ENCODE measurements at regions not wholly inside any gene's neighbourhood (a gene's known extent, or its start where the extent isn't known, plus 50 kb on each side); places are given as distances from the start of the nearest gene placed in this dataset.
"Not testable (repeated sequence)": the region's sequence is repeated elsewhere in the genome, so short reads cannot be mapped to it uniquely, and the experiment has no call there.

DNA sequence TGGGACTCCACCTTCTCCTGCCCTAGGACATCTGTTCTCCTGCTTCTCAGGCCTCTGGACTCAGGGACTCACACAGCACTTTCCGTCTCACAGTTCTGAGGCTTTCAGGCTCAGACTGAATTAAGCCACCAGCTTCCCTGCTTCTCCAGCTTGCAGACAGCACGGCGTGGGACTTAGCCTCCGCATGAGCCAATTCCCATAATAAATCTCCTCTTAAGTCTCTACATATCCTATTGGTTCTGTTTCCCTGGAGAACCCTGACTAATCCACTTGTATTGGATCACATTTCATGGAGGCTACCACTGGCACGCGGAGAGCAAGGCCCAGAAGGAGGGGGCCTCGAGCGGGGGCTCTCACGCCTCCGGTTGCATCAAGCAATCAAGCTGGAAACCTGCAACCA lies 1313.6 kb downstream of the TBC1D22A start:
- DNase-seq = no peak

DNA sequence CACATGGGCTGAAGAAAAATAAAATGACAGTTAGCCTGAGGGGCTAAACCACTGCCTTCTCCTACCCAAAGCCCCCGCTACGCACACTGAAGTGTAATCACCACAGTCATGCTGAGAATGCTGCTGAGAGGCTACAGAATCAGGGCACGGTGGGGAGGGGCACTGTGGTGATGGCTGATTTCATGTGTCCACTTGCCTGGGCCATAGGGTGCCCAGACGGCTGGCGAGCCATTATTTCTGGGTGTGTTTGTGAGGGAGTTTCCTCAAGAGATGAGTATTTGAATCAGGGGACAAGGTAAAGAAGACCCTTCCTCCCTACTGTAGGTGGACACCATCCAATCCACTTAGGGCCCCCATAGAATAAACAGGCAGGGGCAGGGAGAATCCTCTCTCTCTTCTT lies 1313.2 kb downstream of the TBC1D22A start:
- DNase-seq = no peak

DNA sequence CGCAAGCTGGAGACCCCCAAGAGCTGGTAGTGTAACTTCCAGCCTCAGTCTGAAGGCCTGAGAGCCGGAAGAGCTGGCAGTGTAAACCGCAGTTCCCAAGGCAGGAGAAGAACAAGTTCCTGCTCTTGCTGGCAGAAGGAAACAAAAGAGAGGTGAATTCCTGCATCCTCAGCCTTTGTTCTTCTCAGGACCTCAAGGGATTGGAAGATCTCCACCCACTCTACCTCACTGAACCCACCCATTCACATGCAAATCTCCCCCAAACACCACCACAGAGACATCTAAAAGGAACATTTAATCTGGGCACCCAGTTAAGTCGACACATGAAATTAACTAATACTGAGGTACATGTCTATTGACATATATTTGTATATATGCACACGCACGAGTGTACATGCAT lies 1310.3 kb downstream of the TBC1D22A start:
- no peak for DNase-seq

DNA sequence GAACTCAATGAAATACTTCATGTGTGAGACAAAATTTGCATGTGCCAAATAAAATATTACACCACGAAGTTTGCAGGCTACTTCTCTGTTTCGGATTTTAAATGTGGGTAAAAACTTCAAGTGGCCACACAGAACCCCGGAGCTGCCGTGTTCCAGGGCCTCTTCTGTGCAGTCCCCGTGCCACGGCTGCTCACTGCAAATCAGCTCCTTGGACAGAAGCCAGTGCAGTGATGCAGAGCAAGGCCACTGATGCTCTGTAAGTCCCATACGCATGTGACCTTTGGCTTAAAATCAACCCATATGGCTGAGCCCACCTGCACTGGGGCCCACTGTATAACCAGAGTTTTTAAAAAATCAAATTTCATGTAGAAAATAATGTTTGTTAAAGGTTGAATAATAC lies 1309.4 kb downstream of the TBC1D22A start:
- DNase-seq = no peak

DNA sequence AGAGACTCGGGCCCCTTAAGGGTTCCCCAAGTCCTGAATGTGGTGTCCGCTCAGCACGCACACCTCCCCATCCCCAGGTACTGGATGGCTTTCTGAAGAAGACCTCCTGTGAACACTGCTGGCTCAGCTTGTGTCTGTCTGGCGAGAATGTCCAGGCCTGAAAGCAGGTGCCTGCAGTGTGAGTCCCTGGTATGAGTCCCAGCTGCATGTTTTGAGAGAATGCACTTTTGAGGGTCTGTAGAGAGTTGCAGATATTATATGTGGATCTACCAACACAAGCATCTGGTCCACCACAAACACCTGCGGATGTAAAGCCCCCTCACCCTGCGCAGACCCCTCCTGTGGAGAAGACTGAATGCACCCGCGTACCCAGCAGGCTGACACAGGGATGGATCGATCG lies 1308.9 kb downstream of the TBC1D22A start:
- DNase-seq = no peak

DNA sequence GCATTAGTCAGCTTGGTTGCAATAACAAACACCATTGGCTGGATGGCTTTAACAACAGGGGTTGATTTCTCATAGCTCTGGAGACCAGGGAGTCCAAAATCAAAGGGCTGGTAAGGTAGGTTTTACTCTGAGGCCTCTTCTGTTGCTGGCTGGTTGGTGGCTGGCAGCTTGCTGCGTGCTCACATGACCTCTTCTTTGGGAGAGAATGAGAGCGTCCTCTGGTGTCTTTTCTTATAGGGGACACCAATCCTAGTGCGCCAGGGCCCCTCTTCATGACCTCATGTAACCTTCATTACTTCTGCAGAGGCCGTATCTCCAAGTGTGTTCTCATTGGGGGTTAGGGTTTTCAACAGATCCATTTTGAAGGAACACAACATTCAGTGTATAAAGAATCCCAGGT lies 1308.3 kb downstream of the TBC1D22A start:
- DNase-seq = no peak

DNA sequence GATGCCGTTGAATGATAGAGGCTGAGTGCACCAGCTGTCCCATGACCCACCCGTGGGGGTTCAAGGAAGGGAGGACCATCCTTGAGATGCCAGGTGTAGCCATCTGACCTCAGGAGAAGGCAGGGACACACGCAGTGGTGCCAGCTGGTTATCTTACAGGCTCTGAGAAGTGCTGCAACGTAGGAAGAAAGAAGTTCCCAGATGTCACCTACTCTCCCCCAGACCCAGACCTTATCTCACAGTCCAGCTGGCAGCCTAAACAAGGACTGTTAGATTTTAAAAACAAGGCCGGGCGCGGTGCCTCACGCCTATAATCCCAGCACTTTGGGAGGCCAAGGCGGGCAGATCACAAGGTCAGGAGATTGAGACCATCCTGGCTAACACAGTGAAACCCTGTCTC lies 1307.6 kb downstream of the TBC1D22A start:
- no peak for DNase-seq

DNA sequence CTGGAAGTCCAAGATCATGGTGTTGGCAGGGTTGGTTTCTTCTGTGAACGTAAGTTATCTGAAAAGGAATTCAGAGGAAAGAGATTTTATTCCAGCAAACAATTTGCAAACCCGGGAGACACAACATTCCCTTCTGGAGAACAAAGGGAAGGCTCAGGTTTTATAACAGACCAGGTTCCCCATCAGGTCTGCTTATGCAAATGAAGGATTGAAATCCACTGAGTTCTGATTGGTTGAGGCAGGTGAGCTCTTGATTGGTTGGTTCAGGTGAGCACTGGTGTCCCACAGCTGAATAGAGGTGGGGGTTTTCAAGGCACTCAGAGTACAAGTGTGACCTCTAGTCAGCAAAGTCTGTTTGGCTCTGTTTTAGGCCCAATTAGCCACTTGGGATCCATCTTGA lies 1306.8 kb downstream of the TBC1D22A start:
- DNase-seq = no peak

DNA sequence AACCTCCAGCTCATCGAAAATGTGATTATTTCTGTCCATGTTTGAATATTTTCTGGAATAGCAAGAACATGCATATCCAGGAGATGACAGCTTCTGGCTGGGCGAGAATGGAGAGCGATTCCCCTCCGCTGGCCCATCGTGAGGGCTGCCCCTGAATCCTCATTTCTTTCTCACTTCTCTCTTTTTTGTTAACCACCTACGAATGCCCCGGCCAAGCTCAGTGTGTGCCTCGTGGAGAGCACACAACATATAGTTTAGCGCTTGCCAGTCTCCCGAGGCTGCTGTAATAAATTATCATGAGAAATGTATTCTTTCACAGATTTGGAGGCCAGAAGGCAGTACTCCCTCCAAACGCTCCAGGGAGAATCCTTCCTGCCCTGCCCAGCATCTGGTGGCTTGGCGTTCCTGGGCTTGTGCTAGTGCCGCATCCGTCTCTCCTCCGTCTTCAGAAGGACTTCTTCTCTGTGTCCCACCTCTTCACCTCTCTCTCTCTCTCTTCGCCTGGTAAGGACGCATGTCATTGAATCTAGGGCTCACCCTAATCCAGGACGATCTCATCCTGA lies 1306.0 kb downstream of the TBC1D22A start:
- no peak for DNase-seq

DNA sequence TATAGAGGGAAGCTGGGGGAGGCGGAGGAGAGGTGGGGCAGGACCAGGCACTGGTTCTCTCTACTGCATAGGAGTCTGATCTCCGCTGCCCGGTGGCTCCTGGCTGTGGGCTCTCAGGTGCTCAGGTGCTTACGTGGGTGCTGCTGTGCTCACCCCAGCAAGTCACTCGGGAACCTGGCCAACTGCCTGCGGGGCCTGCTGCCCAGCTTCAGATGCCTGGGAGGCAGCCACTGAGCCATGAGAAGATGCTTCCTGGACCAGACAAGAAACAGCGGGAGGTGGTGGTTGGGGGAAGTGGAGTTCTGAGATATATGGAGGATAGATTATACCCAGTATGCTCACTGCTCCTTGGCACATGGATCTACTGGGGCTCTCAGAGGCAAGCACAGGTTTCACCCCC lies 1303.4 kb downstream of the TBC1D22A start:
- no peak for DNase-seq

DNA sequence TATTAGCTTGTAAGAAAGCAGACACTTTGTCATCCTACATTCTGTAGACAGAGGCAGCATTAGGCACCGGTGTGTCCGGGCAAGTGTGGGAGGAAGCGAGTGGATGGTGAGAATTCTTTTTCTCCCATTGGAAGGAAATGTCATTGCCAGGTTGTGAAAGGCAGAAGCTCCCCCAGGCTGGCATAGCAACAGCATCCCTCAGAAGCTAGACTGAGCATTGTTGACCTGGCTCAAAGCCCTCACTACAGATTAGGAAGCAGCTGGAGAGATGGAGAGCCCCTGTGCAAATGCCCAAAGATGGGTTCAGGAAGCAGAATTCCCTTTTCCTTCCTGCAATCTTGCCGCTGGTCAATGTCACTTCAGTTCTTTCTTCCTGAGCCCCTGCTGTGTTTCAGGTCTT lies 1299.3 kb downstream of the TBC1D22A start:
- no peak for DNase-seq

DNA sequence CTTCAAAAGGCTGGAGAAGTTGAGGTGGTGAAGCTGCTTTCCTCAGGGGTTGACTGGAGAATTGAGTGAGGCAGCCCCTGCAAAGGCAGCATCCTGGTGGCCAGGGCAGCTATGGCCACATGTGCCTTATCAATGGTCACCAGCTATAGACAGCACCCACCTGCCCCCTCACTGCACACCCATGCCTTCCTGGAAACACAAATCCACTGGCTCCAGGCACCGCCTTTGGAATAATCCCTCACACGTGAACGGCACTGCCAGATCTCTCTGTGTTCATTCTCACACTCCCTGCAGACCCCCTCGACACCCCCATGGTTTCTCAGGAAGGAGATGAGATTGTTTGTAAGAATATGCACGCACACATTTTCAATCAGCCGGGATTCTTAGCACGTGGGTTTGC lies 1297.8 kb downstream of the TBC1D22A start:
- DNase-seq = no peak

DNA sequence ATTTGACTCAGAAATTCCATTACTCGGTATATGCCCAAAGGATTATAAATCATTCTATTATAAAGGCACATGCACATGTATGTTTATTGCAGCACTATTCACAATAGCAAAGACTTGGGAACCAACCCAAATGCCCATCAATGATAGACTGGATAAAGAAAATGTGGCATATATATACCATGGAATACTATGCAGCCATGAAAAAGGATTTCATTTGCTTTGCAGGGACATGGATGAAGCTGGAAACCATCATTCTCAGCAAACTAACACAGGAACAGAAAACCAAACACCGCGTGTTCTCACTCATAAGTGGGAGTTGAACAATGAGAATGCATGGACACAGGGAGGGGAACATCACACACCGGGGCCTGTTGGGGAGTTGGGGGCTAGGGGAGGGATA lies 1297.1 kb downstream of the TBC1D22A start:
- not testable (repeated sequence) for DNase-seq

DNA sequence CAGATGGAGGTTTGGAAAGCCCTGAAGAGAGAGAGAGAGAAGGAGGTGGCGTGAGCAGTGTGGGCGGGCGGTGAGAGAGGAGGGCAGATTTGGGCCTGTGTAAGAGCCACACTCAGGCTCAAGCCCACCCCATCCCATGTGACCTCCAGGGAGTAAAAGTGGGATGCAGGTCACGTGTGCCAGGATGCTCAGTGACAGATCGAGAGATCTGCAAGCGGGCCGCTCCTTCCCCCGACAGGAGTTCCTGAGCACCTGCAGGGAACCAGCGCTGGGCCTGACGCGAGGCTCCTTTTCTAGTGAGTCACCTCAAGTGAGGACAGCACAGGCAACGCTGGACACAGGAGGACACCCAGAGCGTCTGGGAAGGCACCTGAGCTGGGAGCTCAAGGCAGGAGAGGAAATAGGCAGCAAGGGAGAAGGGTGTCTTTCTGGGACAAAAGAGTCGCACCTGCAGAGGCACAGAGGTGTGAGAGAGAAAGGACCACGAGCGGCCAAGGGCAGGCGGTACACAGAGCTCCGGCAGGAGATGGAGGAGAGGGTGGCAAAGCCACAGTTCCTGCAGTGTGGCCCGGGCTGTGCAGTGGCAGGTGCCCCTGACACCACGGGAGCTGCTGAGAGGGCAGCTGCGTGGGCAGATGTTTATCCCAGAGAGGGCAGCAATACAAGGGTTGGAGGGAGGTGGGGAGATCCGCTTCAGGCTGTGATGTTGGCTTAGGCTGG lies 1294.8 kb downstream of the TBC1D22A start:
- DNase-seq = no peak

DNA sequence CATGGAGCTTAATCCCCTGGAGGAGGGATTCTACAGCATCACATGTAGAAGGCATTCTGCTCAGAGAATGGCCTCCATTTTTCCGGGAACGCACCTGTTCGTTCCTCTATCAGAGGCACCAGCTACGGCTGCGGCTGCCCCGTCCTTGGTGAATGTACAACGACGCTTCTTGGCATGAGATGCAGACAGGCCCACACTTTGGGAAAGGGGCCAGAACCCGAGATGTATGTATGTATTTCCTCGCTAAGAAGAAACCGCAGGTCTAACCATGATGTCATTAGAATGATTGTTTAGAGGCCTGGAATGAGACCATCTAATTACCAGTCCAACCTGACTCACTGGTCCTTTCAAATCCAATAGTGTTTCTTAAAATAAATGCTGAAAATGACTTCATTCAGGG lies 1293.4 kb downstream of the TBC1D22A start:
- no peak for DNase-seq

DNA sequence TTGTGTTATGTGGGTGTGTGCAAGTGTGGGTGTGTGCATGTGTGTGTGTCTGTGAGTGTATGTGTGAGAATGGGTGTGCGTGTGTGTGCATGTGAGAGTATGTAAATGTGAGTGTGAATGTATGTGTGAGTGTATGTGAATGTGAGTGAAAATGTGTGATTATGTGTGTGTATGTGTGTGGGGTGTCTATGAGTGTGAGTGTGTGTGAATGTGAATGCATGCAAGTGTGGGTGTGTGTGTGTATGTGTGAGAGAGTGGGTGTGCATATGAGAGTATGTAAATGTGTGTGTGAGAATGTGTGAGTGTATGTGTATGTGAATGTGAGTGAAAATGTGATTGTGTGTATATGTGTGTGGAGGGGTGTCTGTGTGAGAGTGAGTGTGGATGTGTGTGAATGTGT lies 1292.7 kb downstream of the TBC1D22A start:
- DNase-seq = no peak

DNA sequence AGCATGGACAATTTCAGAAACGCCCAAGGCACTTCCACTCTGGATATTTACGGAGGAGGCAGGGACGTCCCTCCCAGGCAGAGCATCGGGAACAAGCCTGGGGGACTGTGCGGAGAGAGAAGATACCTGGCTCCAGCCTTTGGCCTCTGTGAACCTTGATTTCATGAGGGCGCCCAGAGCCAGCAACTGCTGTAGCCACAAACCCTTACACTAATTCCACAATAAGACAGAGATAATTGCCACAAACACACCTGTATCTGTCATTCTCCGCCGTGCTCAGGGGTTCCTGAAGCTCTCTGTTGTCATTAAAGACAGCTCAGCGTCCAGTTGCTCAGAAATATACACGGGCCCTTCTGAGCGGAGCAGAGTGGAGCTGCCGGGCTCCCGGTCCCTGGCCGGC lies 1292.1 kb downstream of the TBC1D22A start:
- no peak for DNase-seq

DNA sequence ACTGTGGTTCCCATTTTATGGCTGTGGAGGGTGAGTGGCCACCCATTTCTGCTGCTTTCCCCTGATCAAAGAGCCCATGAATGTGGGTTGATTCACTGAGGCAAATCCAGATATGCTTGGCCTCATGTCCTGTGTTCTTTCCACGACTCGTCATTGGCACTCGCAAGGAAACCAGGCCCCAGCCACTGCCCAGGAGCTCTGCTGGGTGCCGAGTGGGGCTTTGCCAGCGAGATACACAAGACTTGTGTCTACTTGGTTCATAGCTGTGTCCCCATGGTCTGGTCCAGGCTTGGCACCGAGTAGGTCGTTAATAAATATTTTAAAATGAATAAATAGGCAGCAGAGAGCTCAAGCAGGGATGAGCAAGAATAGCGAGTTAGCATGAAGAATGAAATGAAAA lies 1291.5 kb downstream of the TBC1D22A start:
- no peak for DNase-seq

DNA sequence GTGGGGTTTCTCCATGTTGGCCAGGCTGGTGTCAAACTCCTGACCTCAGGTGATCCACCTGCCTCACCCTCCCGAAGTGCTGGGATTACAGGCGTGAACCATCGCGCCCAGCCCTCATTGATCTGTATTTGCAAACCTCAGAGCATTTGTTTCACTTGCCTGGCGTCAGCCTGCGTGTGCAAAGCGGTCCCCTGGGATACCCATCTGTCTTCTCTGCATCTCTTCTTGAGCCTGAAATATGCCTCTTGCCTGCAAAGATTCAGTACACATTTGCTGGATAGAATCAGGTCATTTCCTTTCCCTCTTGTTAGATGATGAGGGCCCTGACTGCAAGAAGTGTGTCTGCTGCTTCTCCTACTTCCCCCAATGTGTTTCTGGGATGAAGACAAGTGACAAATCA lies 1291.0 kb downstream of the TBC1D22A start:
- DNase-seq = no peak

DNA sequence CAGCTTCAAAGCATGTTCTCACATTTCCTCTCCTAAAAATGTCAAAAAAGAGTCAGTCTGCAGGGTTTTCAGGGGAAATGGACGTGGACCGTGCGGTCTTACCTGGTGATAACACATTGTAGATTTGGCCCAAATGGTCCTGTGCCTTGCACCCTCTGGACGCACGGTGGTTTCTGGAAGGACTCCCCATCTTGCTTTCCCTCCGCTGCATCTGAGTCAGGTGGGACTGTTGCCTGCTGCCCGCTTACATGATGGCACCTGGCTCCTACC lies 1290.1 kb downstream of the TBC1D22A start:
- DNase-seq = no peak

DNA sequence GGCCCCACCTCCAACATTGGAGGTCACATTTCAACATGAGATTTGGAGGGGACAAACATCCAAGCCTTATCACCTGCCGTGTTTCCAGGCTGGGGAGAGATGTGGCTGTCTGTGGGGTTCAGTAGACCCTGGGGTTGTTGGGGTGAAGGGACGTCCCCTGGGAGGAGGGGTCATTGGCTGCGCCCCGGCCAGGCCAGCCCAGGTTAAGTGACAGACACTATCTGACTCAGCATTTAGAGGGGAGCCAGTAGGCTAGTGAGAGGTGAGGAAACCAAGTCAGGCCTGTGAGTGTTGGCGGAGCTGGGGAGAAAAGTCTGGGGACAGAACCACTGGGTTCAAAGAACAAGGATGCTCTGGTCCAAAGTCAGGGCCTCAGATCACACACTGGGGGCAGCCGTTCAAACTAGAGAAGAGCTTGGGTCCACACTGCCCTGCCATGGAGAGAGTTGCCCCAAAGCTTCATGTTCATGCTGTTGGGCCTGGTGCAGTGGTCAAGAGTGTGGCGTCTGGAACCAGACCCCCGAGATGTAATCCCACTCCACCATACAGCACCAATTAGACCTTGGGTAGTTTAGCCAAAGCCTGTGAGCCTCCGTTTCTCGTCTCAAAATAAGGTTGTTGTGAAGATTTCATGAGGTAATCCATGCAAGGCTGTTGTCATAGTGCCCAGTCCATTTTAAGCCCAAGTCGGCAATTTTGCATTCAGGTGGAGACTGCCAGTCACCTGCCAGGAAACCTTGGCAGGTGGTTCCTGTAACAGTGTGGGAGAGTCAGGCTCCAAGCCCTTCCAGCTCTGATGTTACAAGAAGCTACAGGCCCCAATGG lies 1289.6 kb downstream of the TBC1D22A start:
- no peak for DNase-seq

DNA sequence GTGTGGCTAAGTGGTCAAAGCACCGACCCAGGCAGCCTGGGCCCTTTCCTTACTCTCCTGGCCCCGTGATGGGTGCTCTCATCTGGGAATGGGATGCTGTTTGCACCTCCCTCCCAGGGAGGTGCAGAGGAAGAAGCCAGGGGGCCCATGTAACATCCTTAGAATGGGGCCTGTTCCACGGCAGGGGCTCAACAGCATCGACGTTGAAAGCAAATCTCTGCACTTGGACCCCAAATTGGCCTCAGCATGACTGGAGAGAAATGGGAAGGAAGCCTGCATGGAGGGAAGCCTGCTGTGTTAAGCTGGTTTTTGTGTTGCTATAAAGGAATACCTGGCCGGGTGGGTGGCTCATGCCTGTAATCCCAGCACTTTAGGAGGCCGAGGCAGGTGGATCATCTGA lies 1288.4 kb downstream of the TBC1D22A start:
- no peak for DNase-seq

DNA sequence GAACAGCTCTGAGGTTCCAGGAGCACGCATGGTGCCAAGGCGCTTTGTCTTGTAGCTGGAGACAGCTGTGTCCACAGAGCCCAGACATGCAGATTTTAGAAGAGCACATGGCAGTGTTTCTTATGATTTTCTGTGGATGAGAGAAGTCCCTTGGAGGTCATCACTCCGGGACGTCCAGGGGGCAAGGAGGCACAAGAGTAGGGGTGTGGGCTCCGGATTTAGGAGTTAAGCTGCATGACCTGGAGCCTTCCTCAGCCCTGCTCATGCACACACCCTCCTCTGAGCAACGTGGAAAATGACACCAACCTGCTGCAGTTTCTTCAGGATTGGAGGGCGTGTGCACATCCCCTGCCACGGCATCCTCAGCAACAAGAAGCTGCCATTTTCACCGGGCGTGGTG lies 1286.7 kb downstream of the TBC1D22A start:
- no peak for DNase-seq

DNA sequence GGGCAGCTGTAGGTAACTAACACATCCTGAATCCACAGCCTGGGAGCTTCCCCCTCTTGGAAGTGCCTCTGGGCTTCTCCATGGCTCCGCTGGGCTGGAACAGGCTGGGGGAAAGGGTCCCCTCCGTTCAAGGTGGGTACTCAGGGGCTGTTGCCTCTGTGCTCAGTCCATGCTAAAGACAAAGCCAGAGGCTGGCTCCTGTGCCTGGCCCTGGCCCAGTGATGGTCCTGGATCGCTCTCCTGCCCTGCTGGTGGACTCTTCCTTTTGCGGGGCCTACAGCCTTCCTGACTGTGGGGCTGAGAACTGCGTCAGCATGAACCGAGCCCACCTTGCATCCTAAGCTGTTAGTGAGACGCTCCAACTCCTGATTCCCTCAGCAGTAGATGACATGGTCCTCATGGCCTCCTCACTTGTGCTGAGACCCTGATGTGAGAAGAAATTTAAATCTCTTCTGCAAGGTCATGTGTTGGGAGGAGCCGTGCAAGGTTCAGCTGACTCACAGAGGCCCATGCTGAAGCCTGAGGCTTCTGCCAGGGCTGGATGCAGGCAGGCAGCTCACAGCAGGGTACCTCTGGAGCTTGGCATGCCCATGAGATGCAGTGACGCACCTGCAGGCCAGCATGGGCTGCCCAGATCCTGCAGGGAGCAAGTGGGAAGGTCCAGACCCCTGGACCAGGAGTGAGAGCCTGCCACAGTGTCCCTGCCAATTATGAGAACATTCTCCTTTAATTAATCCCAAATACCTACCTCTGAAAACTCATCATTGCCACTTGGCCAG lies 1285.5 kb downstream of the TBC1D22A start:
- no peak for DNase-seq

All from inflammatory macrophage treated with lipopolysaccharide for 1 hour (primary cell).